GM12864 (cell line): ENCODE measurements at regions not wholly inside any gene's neighbourhood (a gene's known extent, or its start where the extent isn't known, plus 50 kb on each side); places are given as distances from the start of the nearest gene placed in this dataset.

Experiments
- DNase-seq: peaks from one replicate; pipeline ENCODE4 v3.0.0-alpha.2; 2011; ENCODE audit warnings: low read depth
- H3K4me3 ChIP-seq: 2 replicates; pipeline ENCODE4 v1.5.1; 2011; ENCODE audit warnings: mild to moderate bottlenecking, low read depth, low read length, control low read depth
- TF ChIP-seq, protein P1 (sequence below): IDR thresholded peaks from 2 replicates; pipeline ENCODE4 v1.5.1; 2011; ENCODE audit warnings: low read depth, mild to moderate bottlenecking, moderate library complexity, low read length, control low read depth, inconsistent platforms; ENCODE audit errors: missing control alignments

DNA sequence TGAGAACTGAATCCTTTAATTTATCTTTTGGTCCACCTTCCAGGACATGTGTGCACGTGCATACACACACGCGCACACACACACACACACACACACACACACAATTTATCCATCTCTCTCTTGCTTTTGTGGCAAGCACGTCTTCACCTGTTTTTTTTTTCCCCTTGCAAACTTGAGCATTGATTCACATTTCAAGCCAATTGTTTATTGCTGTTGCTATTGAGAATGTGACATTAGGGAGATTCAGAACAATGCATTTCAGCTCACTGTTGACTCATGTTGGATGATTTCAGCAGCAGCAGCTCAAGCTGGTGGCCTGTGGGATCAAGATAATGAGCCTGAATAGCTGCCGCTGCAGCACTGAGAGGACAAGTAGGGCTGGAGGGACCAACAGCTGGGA is 128.9 kb downstream of the SNAPC1 start:
- H3K4me3 ChIP-seq: no peak overlapping the region
- TF ChIP-seq, protein P1, sequence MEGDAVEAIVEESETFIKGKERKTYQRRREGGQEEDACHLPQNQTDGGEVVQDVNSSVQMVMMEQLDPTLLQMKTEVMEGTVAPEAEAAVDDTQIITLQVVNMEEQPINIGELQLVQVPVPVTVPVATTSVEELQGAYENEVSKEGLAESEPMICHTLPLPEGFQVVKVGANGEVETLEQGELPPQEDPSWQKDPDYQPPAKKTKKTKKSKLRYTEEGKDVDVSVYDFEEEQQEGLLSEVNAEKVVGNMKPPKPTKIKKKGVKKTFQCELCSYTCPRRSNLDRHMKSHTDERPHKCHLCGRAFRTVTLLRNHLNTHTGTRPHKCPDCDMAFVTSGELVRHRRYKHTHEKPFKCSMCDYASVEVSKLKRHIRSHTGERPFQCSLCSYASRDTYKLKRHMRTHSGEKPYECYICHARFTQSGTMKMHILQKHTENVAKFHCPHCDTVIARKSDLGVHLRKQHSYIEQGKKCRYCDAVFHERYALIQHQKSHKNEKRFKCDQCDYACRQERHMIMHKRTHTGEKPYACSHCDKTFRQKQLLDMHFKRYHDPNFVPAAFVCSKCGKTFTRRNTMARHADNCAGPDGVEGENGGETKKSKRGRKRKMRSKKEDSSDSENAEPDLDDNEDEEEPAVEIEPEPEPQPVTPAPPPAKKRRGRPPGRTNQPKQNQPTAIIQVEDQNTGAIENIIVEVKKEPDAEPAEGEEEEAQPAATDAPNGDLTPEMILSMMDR: no peak
- no peak for DNase-seq

DNA sequence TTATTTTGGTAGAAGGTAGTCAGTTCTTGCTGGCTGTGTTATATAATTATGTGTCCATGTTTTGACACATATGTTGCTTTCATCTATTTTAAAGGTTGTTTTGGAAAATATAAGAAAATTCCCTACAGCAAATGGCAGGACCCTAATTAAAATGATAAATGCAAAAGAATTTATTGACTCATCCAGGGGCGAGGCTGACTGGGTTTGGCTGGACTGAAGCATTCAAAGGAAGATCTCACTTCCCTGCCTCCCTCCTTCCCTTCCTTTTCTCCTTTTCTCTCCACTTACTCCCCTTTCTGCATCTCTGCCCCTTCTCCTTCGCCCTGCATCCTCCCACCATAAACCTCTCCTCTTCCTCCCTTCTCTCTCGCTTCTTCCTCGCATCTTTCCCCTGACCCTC is 129.6 kb downstream of the SNAPC1 start:
- TF ChIP-seq, protein P1: no peak
- H3K4me3 ChIP-seq: no peak overlapping the region
- DNase-seq: no peak

DNA sequence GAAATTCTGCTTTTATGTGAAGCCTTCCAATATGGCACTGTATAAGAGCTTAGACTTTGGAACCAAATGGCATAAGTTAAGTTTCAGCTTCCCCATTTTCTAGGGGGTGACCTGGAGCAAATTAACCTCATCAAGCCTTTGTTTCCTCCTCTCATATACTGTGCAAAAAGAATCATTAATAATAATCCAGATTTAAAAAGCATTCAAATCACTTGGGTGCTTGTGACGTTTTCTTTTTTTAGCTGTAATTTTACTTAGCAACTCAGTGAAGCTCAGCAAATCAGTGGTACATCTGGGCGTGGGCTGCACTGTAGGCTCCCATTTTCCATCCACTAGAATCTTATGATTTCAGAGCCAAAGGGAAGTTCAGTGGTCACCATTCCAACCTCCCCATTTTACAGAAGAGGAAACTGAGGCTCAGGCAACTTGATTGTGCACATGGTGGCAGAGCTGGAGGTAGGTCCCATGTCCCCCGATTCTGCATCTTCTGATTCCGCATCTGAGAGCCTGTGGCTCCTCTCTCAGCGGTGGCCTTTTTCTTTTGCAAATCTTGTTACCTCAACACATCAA is 131.2 kb downstream of the SNAPC1 start:
- H3K4me3 ChIP-seq: no peak overlapping the region
- DNase-seq: no peak
- TF ChIP-seq, protein P1: no peak

DNA sequence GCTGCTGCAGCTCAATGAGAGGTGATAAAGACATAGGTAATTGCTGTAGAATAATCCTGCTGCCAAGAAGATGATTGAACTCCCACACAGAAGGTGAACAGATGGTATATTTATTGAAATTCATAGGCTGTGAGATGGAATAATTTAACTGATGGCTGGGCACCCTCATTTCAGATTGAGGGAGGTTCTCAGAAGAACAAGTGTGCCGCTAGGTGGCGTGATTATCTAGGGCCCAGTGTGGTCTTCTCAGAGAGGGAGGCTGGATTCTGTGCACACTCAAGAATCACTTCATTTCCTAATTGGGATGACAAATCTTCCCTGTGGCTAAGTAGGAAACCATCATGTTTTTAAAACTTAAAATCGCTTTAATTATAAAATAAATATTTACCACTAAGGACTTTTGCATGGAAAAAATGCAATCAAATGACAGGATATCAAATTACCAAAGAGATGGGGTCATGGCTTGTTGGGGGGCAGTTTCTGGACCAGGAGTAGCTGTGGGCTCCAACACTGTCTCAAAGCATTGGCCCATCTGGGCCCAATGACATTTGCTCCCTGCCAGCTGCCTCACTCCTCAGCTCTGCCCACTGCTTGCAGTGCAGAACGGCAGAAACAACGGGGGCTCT is 132.3 kb downstream of the SNAPC1 start:
- H3K4me3 ChIP-seq: no peak overlapping the region
- TF ChIP-seq, protein P1: peak; percentile 76
- DNase-seq: peak; percentile 39

DNA sequence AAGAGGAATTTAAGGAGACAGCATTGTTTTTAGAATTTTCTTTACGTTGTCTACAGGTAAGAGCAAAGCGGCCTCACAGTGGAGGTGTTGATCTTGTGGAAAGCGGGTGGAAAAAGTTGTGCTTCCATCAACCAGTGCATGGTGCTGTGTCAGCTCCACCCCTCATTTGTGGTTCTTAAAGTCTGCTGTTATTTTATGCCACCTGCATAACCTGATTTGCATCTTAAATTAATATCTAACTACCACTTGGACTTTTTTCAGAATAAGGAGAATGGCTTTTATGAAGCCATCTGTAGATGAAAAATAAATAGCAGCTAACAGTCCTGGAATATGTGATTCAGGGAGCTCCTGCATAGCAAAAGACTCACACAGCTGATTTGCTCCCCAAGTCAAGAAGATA is 135.1 kb downstream of the SNAPC1 start:
- H3K4me3 ChIP-seq: no peak overlapping the region
- DNase-seq: no peak
- TF ChIP-seq, protein P1: no peak

DNA sequence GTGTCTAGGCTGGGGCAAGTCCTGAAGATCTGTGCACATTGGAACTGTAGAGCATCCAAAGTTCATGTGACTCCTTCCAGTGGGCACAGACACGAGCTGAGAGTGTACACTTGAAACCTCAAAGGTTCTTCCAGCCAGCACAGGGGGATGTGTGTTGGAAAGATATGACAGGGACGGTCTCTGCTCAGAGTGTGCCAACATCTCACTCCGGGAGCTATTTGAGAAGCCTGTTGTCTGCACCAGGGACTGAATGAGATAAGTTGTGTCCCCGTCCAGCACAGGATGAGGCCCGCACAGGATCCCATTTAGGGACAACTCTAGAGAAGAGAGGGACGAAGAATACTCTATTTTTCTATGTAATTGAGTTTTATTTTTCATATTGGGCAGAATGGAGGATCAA is 136.3 kb downstream of the SNAPC1 start:
- H3K4me3 ChIP-seq: no peak overlapping the region
- TF ChIP-seq, protein P1: no peak
- DNase-seq: no peak

DNA sequence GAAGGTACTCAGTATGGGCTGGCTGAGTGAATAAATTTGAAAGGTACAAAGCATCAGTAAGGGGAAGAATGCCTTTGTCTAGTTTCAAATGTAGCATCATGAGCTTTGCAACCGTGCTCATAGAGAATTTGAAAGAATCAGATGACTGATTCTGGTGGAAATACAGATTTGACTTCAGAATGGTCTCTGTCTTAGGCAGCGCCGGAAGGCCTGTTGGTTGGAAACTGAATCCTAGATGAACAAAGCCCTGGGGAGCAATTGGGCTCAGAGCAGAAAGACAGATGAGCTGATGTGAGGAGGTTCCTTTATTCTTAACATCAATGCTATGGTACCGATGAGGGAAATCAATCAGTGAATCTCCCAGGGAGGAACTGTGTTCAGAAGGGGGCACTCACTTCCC is 137.3 kb downstream of the SNAPC1 start:
- TF ChIP-seq, protein P1: no peak
- no peak for DNase-seq
- no peak overlapping the region for H3K4me3 ChIP-seq
